Posterior cingulate gyrus (tissue), 11 donors: ENCODE measurements at regions not wholly inside any gene's neighbourhood (a gene's known extent, or its start where the extent isn't known, plus 50 kb on each side); places are given as distances from the start of the nearest gene placed in this dataset.
"Not testable (repeated sequence)": the region's sequence is repeated elsewhere in the genome, so short reads cannot be mapped to it uniquely, and the experiment has no call there.

Experiments
- DNase-seq, 10 donors: peaks; one replicate each; pipeline versions ENCODE4 v3.0.0 to v3.0.0-alpha.2; 2020 to 2021; ENCODE audit warnings: mixed read lengths in 3 of 10
- intact Hi-C: fragments of 100-400 bp; cut with DNase I; formaldehyde crosslinking; loops from one replicate; pipeline ENCODE4 v1.15.1; 2023

GRCh38 chr17:71511266-71511995 lies 609.4 kb upstream of the SOX9 start:
- DNase-seq, result no peak
- intact Hi-C loops, result no loop called here

- DNase-seq, intact Hi-C loops: not testable (repeated sequence)
Measured at GRCh38 chr17:71513725-71514124, 607.1 kb upstream of the SOX9 start.

- intact Hi-C loops, result no loop called here
- DNase-seq, result no peak
Measured at GRCh38 chr17:71516149-71516548, 604.7 kb upstream of the SOX9 start.

DNA sequence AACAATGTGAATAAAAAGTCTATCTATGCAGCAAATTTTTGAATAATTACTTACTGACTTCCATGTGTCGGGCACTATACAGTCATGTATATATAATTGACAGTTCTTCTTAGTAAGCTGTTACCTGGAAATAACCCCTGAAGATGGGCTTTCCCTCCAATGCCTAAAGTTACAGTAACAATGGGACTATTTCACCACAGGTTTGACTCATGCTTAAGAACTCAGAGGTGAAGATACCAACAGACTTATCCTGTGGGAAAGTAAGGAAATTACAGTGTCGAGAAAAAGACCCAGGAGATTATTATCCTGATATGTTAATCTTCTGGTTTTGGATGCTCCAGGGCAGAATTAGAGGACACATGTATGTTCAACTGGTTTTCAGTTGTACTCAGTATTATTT lies 601.5 kb upstream of the SOX9 start:
- intact Hi-C loops, result no loop called here

GRCh38 chr17:71521724-71522123 lies 599.1 kb upstream of the SOX9 start:
- intact Hi-C loops, result no loop called here
- DNase-seq, result no peak

More for the DNA sequence above, 601.5 kb upstream of the SOX9 start:
- no peak for DNase-seq

DNA sequence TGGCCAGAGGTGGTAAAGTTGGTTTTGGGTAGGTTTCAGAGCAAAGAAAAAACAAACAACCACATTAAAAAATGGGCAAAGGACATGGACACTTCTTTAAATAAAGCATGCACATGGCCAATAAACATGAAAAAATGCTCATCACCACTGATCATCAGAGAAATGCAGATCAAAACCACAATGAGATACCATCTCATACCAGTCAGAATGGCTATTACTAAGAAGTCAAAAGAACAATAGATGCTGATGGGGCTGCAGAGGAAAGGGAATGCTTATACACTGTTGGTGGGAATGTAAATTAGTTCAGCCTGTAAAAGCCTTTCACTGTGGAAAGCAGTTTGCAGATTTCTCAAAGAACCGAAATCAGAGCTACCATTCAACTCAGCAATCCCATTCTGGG lies 598.4 kb upstream of the SOX9 start:
- no peak for DNase-seq
- intact Hi-C loops, result no loop called here

GRCh38 chr17:71527311-71527710 lies 593.5 kb upstream of the SOX9 start:
- intact Hi-C loops, result no loop called here
- DNase-seq, result no peak

- DNase-seq, result no peak
- intact Hi-C loops, result no loop called here
Measured at GRCh38 chr17:71528210-71528609, 592.6 kb upstream of the SOX9 start.

DNA sequence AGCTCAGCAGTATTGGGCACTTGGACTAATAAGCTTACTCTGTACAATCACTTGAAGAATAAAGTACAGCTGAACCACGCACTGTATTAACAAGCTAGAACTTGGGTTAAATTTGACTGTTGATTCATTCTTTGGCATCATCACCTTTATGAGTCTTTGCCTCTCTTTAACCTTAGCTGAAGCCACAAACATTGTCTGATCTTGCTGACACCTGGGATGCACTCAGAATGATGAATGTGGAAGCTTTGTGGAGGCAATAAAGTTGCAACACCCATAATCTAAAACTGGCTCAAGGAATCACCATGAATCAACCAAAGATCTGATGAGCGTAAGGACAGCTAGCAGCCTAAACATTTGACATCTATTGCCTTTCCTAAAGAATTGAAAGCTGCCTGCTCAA lies 590.6 kb upstream of the SOX9 start:
- no peak for DNase-seq
- intact Hi-C loops, result no loop called here

GRCh38 chr17:71535321-71535720 lies 585.5 kb upstream of the SOX9 start:
- DNase-seq, result no peak

GRCh38 chr17:71546419-71546818 lies 574.4 kb upstream of the SOX9 start:
- intact Hi-C loops, result no loop called here
- DNase-seq, result no peak

More at GRCh38 chr17:71535321-71535720, 585.5 kb upstream of the SOX9 start:
- intact Hi-C loops, result no loop called here

- DNase-seq, result no peak
- intact Hi-C loops, result no loop called here
Measured at GRCh38 chr17:71547904-71548303, 572.9 kb upstream of the SOX9 start.

- DNase-seq, result no peak
- intact Hi-C loops, result no loop called here
Measured at GRCh38 chr17:71548540-71549190, 572.2 kb upstream of the SOX9 start.

- no peak for DNase-seq
Measured at GRCh38 chr17:71550675-71551074, 570.1 kb upstream of the SOX9 start.

GRCh38 chr17:71553381-71553780 lies 567.4 kb upstream of the SOX9 start:
- no peak for DNase-seq
- intact Hi-C loops, result no loop called here

More at GRCh38 chr17:71550675-71551074, 570.1 kb upstream of the SOX9 start:
- intact Hi-C loops, result no loop called here

- no peak for DNase-seq
- intact Hi-C loops, result no loop called here
Measured at GRCh38 chr17:71558901-71559300, 561.9 kb upstream of the SOX9 start.

GRCh38 chr17:71572343-71572742 lies 548.5 kb upstream of the SOX9 start:
- DNase-seq, result no peak
- intact Hi-C loops, result no loop called here

GRCh38 chr17:71578446-71578845 lies 542.4 kb upstream of the SOX9 start:
- intact Hi-C loops, result no loop called here
- no peak for DNase-seq

DNA sequence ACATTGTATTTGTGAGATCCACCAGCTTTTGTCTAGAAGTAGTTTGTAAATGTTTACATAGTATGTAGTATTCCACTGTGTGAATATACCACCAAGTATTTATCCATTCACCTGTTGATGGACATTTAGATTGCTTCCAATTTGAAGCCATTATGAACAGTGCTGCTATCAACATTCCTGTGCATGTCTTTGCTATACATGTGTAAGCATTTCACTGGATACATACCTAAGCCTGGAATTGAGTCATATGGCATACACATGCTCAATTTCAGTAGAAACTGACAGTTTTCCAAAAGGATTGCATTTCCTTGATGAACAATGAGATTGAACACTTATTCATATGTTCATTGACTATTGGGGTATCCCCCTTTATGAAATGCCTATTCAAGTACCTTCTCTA lies 540.6 kb upstream of the SOX9 start:
- no peak for DNase-seq
- intact Hi-C loops, result no loop called here

DNA sequence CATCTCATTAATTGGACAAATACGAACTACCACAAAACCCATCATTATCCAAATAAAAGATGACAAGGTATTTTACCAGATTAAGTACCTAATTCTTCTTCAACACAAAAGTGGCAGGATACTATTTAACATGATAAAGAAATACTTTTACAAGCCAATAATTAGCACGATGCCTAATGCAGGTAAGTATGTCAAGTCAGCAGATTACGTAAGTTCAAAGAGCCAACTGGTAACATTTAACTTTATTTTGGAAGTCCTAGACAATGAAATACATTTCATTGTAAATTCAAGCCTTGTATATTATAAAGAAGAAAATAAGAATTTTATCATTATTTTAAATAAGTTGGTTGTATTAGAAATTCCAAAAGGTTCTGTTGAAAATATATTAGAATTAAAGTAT lies 535.3 kb upstream of the SOX9 start:
- DNase-seq, result no peak
- intact Hi-C loops, result no loop called here

DNA sequence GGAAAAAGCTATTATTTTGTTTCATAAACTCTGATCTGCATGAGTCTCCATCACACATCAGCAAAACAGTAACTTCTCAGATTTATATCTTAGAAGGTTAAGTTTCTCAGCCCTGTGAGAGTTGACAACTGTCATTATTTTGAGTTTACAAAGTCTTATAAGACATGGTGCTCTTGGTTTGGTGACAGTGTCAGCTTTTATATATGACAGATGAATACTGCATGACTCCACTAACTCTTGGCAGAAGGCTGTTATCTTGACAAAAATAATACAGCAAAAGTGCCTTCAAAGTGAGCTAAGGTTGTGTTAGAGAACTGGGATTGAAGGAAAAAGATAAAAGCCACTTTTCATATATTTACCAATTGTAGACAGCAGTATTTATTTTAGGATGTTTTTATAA lies 528.4 kb upstream of the SOX9 start:
- no peak for DNase-seq
- intact Hi-C loops, result no loop called here

DNA sequence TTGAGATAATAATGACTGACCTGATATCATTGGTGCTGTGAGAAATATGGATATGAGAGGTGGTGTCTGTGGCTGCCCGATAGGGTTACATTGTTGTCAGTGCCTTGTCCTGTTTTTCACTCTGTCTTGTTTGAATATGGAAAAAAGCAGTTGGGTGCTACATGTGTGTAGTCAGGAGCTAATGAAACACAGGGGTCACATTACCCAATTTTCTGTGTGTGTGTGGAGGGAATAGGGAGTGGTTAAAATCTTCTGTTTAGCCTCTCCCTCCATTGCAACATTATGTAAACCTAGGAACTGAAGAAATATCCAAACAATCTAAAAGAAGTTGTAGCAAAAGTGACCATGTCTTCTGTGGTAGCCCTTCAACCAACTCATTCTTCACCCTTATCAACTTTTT lies 527.7 kb upstream of the SOX9 start:
- intact Hi-C loops, result no loop called here

More for the DNA sequence above, 527.7 kb upstream of the SOX9 start:
- no peak for DNase-seq
